Smooth muscle cell (in vitro differentiated cells): ENCODE measurements at regions not wholly inside any gene's neighbourhood (a gene's known extent, or its start where the extent isn't known, plus 50 kb on each side); places are given as distances from the start of the nearest gene placed in this dataset.

ENCODE experiments used
- DNase-seq: peaks from one replicate; lab custom pipeline; 2025; ENCODE audit not compliant: unreplicated experiment; lab: John Stamatoyannopoulos, UW
- H2AFZ ChIP-seq: fragments of 200-600 bp; sonication (generic); 2 replicates; pipeline ENCODE4 v1.6.0; 2016; ENCODE audit warnings: antibody characterized with exemption, low read depth, mild to moderate bottlenecking
- H3F3A ChIP-seq: fragments of 200-600 bp; sonication (generic); 2 replicates; pipeline ENCODE4 v1.6.0; 2017; ENCODE audit warnings: antibody characterized with exemption, low read depth
- H3K27ac ChIP-seq: fragments of 200-600 bp; sonication (generic); 2 replicates; pipeline ENCODE4 v1.5.1; 2016; ENCODE audit warnings: low read depth, mild to moderate bottlenecking
- H3K27me3 ChIP-seq: fragments of 200-600 bp; sonication (generic); 2 replicates; pipeline ENCODE4 v1.6.1; 2016; ENCODE audit warnings: low read depth, mild to moderate bottlenecking
- H3K36me3 ChIP-seq: fragments of 200-600 bp; sonication (generic); 2 replicates; pipeline ENCODE4 v1.5.1; 2016; ENCODE audit warnings: low read depth
- H3K4me1 ChIP-seq: fragments of 200-600 bp; sonication (generic); 2 replicates; pipeline ENCODE4 v1.5.1; 2016; ENCODE audit warnings: low read depth
- H3K4me2 ChIP-seq: fragments of 200-600 bp; sonication (generic); 2 replicates; pipeline ENCODE4 v1.6.0; 2016; ENCODE audit warnings: mild to moderate bottlenecking
- H3K4me3 ChIP-seq: fragments of 200-600 bp; sonication (generic); 2 replicates; pipeline ENCODE4 v1.5.1; 2016; ENCODE audit warnings: mild to moderate bottlenecking
- H3K79me2 ChIP-seq: fragments of 200-600 bp; sonication (generic); 2 replicates; pipeline ENCODE4 v1.6.0; 2016; ENCODE audit warnings: low read depth, mild to moderate bottlenecking
- H3K9ac ChIP-seq: fragments of 200-600 bp; sonication (generic); 2 replicates; pipeline ENCODE4 v1.6.0; 2016; ENCODE audit warnings: low read depth
- H3K9me3 ChIP-seq: fragments of 200-600 bp; sonication (generic); replicated peaks from 2 replicates; pipeline ENCODE4 v1.5.1; 2016; ENCODE audit warnings: low read depth
- H4K20me1 ChIP-seq: fragments of 200-600 bp; sonication (generic); 2 replicates; pipeline ENCODE4 v1.6.0; 2016; ENCODE audit warnings: low read depth
- WGBS: methylation state at CpG from one replicate; pipeline ENCODE4 v1.1.7; 2016; ENCODE audit warnings: low lambda C conversion rate; 5-methylcytosine and 5-hydroxymethylcytosine counted together
- TF ChIP-seq, protein P1 (sequence below): fragments of 200-600 bp; sonication (generic); IDR thresholded peaks from 2 replicates; pipeline ENCODE4 v1.5.1; 2017; ENCODE audit warnings: borderline replicate concordance, mild to moderate bottlenecking, antibody characterized with exemption; ENCODE audit not compliant: insufficient read depth, poor library complexity, severe bottlenecking

DNA sequence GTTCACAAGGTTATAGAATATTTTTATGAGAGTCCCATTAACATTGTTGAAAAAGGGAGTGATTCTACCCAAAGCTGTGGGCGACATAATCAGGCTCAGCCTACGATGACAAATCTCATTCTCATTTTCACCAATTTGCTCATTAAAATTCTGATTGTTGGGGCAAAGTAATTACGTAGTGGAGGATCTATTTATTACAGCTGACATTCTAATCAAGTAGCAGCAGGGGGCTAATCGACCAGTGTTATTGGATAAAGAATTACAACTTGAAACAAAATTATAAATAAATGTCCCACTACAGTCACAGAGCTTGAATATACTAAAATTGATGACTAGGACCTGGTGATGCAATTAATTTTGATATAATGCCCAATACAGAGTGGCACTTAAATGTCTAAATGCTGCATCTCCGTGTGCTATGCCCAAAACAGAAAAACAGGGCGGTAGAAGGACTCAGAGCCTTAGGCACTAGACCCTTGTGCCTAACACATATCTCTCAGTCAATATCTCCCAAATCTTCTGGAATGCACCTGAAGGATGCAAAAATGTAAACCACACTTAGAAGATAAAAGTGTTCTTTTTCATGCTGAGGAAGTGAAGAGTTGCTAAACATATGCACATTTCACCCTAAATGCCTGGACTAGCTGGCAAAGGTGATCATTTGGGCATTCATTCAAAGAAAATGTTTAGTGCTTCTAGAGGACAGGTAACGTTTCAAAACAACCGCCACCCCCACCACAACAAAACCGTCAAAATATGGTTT lies 88.3 kb downstream of the CD24 start:
- H3K4me3 ChIP-seq = no peak overlapping the region
- no peak overlapping the region for H3K9ac ChIP-seq
- H2AFZ ChIP-seq = peak overlapping the region; percentile 20
- H3K4me1 ChIP-seq = peaks cover 30% of the 10 kb centered on the region
- H4K20me1 ChIP-seq = no peaks in the 10 kb centered on the region
- no peaks in the 10 kb centered on the region for H3K36me3 ChIP-seq
- no peaks in the 10 kb centered on the region for H3K27me3 ChIP-seq
- TF ChIP-seq, protein P1, sequence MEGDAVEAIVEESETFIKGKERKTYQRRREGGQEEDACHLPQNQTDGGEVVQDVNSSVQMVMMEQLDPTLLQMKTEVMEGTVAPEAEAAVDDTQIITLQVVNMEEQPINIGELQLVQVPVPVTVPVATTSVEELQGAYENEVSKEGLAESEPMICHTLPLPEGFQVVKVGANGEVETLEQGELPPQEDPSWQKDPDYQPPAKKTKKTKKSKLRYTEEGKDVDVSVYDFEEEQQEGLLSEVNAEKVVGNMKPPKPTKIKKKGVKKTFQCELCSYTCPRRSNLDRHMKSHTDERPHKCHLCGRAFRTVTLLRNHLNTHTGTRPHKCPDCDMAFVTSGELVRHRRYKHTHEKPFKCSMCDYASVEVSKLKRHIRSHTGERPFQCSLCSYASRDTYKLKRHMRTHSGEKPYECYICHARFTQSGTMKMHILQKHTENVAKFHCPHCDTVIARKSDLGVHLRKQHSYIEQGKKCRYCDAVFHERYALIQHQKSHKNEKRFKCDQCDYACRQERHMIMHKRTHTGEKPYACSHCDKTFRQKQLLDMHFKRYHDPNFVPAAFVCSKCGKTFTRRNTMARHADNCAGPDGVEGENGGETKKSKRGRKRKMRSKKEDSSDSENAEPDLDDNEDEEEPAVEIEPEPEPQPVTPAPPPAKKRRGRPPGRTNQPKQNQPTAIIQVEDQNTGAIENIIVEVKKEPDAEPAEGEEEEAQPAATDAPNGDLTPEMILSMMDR = no peak
- no peaks in the 10 kb centered on the region for H3K79me2 ChIP-seq
- 56% methylated on average over 9 of the region's 9 CpGs for WGBS
- no peak overlapping the region for H3K4me2 ChIP-seq
- DNase-seq = no peak
- H3F3A ChIP-seq = no peaks in the 10 kb centered on the region
- H3K27ac ChIP-seq = peak overlapping the region; percentile 46
- no peaks in the 10 kb centered on the region for H3K9me3 ChIP-seq

DNA sequence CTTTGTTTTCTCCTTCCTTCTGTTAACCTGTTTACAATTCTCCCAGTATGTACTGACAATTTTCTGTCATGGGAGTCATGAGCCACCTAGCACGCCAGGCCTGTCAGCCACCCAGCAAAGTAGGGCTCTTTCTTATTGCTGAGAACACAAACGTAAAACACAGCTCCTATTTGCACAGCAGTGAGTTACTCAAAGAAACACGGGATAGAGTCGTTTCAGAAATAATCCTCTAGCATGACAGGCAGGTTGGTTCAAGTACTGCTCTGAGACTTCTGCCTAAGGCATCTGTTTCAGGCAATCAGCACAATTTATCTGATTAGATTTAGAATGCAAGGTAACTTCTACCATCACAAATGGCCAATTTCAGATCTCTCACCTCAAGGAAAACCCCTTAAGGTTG lies 88.8 kb downstream of the CD24 start:
- H3K79me2 ChIP-seq = no peaks in the 10 kb centered on the region
- peak overlapping the region; percentile 22 for H3K27ac ChIP-seq
- H3K4me2 ChIP-seq = no peak overlapping the region
- no peaks in the 10 kb centered on the region for H3K27me3 ChIP-seq
- no peak overlapping the region for H3K4me3 ChIP-seq
- no peaks in the 10 kb centered on the region for H3K9me3 ChIP-seq
- no peaks in the 10 kb centered on the region for H3K36me3 ChIP-seq
- TF ChIP-seq, protein P1 = no peak
- no peak overlapping the region for H3K9ac ChIP-seq
- WGBS = 37% methylated on average over 4 of the region's 4 CpGs
- no peak for DNase-seq
- H2AFZ ChIP-seq = no peak overlapping the region
- no peaks in the 10 kb centered on the region for H3F3A ChIP-seq
- H3K4me1 ChIP-seq = peaks cover 34% of the 10 kb centered on the region
- no peaks in the 10 kb centered on the region for H4K20me1 ChIP-seq

DNA sequence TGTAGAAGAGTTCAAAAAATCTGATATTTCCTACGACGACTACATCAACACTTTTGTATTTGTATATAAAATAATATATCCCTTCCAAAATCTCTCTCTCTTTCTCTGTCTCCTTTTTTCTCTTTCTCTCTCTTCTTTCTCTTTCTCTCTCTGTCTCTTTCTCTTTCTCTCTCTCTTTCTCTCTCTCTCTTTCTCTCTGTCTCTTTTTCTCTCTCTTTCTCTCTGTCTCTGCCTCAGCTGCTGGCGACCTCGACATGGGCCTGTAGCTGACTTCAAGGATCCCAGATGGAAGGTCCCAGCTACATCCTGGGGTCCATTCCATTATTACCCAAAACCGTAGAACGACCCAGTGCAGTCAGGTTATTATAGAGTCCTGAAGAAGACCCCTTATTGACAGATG lies 90.0 kb downstream of the CD24 start:
- no peaks in the 10 kb centered on the region for H4K20me1 ChIP-seq
- no peak for DNase-seq
- H3K4me3 ChIP-seq = no peak overlapping the region
- no peaks in the 10 kb centered on the region for H3K27me3 ChIP-seq
- H3K4me1 ChIP-seq = peaks cover 34% of the 10 kb centered on the region
- no peaks in the 10 kb centered on the region for H3F3A ChIP-seq
- WGBS = 98% methylated on average over 6 of the region's 6 CpGs
- no peak overlapping the region for H3K27ac ChIP-seq
- H3K9ac ChIP-seq = no peak overlapping the region
- no peak overlapping the region for H3K4me2 ChIP-seq
- no peak overlapping the region for H2AFZ ChIP-seq
- no peaks in the 10 kb centered on the region for H3K79me2 ChIP-seq
- TF ChIP-seq, protein P1 = no peak
- H3K36me3 ChIP-seq = no peaks in the 10 kb centered on the region
- no peaks in the 10 kb centered on the region for H3K9me3 ChIP-seq

DNA sequence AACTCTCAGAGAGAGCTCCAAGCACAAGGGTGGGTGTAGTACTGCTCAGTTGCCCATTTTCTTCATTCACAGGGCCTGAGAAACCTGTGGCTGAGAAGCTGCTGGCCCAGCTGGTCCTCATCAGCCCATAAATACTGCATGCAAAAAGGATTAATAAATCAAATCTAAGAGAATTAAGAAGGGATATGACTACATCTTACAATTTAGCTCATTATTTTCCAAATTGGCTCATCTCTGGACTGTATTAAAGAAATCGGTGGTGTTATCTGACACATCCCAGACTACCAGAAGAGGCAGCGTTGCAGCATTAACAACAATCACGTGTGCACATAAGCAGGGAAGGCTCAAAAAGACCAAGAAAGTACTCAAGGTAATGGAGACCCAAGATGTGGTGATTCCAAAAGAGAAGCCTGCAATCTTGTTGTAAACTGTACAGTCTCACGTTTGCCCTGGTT lies 90.7 kb downstream of the CD24 start:
- no peak overlapping the region for H3K4me2 ChIP-seq
- H3K27ac ChIP-seq = no peak overlapping the region
- H3F3A ChIP-seq = no peaks in the 10 kb centered on the region
- TF ChIP-seq, protein P1 = no peak
- H3K79me2 ChIP-seq = no peaks in the 10 kb centered on the region
- H3K4me3 ChIP-seq = no peak overlapping the region
- no peak for DNase-seq
- 40% methylated on average over 4 of the region's 4 CpGs for WGBS
- no peak overlapping the region for H2AFZ ChIP-seq
- no peaks in the 10 kb centered on the region for H3K9me3 ChIP-seq
- H4K20me1 ChIP-seq = no peaks in the 10 kb centered on the region
- no peaks in the 10 kb centered on the region for H3K36me3 ChIP-seq
- H3K9ac ChIP-seq = no peak overlapping the region
- no peaks in the 10 kb centered on the region for H3K27me3 ChIP-seq
- H3K4me1 ChIP-seq = peaks cover 31% of the 10 kb centered on the region
